OCI-LY1 (cell line): ENCODE measurements at regions not wholly inside any gene's neighbourhood (a gene's known extent, or its start where the extent isn't known, plus 50 kb on each side); places are given as distances from the start of the nearest gene placed in this dataset.
A peak's percentile ranks its signal among the peaks of the same experiment; 100 is the strongest.

Source experiments
- H2AFZ ChIP-seq: fragments of 200-600 bp; sonication (generic), shearing (Covaris generic); 2 replicates; pipeline ENCODE4 v1.6.0; 2014; ENCODE audit warnings: antibody characterized with exemption, mild to moderate bottlenecking, low read length
- H3F3A ChIP-seq: fragments of 200-600 bp; sonication (generic), shearing (Covaris generic); 2 replicates; pipeline ENCODE4 v1.6.0; 2014; ENCODE audit warnings: mild to moderate bottlenecking, antibody characterized with exemption, low read length, moderate library complexity; ENCODE audit not compliant: insufficient read depth
- H3K27ac ChIP-seq: fragments of 200-600 bp; sonication (generic); 2 replicates; pipeline ENCODE4 v1.5.1; 2014; ENCODE audit warnings: low read length, mixed run types, mild to moderate bottlenecking, low read depth; ENCODE audit not compliant: poor library complexity, severe bottlenecking
- H3K27me3 ChIP-seq: fragments of 200-600 bp; sonication (generic); 2 replicates; pipeline ENCODE4 v1.6.0; 2014; ENCODE audit warnings: antibody characterized with exemption, mild to moderate bottlenecking, low read length, moderate library complexity; ENCODE audit not compliant: insufficient read depth
- H3K36me3 ChIP-seq: fragments of 200-600 bp; sonication (generic); 2 replicates; pipeline ENCODE4 v1.6.1; 2014; ENCODE audit warnings: mild to moderate bottlenecking, antibody characterized with exemption, low read length, moderate library complexity, mixed read lengths; ENCODE audit not compliant: insufficient read depth
- H3K4me1 ChIP-seq: fragments of 200-600 bp; sonication (generic); 2 replicates; pipeline ENCODE4 v1.5.1; 2014; ENCODE audit warnings: mild to moderate bottlenecking, low read length, moderate library complexity; ENCODE audit not compliant: insufficient read depth, severe bottlenecking
- H3K4me2 ChIP-seq: fragments of 200-600 bp; sonication (generic), shearing (Covaris generic); 2 replicates; pipeline ENCODE4 v1.6.1; 2014; ENCODE audit warnings: low read length
- H3K4me3 ChIP-seq: fragments of 200-600 bp; sonication (generic); 2 replicates; pipeline ENCODE4 v1.5.1; 2014; ENCODE audit warnings: low read length, low read depth, mild to moderate bottlenecking, mixed read lengths; ENCODE audit not compliant: poor library complexity, severe bottlenecking
- H3K79me2 ChIP-seq: fragments of 200-600 bp; shearing (Covaris generic); 2 replicates; pipeline ENCODE4 v1.6.1; 2016; ENCODE audit warnings: mixed run types, low read length, mixed read lengths; ENCODE audit not compliant: insufficient read depth
- H3K9ac ChIP-seq: fragments of 200-600 bp; sonication (generic), shearing (Covaris generic); 2 replicates; pipeline ENCODE4 v1.6.1; 2014; ENCODE audit warnings: mild to moderate bottlenecking, low read length, mixed read lengths
- H3K9me2 ChIP-seq: fragments of 200-600 bp; sonication (generic), shearing (Covaris generic); 2 replicates; pipeline ENCODE4 v1.6.1; 2014; ENCODE audit warnings: low read depth, mild to moderate bottlenecking, low read length, mixed read lengths
- H3K9me3 ChIP-seq: fragments of 200-600 bp; shearing (Covaris generic); 2 replicates; pipeline ENCODE4 v1.6.1; 2014; ENCODE audit warnings: low read length, mixed read lengths
- H4K20me1 ChIP-seq: fragments of 200-600 bp; sonication (generic), shearing (Covaris generic); 2 replicates; pipeline ENCODE4 v1.6.0; 2016; ENCODE audit warnings: mild to moderate bottlenecking, low read length; ENCODE audit not compliant: insufficient read depth
- CTCF ChIP-seq: fragments of 200-600 bp; sonication (generic), shearing (Covaris generic); IDR thresholded peaks from 2 replicates; pipeline ENCODE4 v1.5.1; 2017; ENCODE audit warnings: mild to moderate bottlenecking, antibody characterized with exemption, low read length, moderate library complexity, mixed read lengths
- EZH2 ChIP-seq: fragments of 200-600 bp; sonication (generic), shearing (Covaris generic); IDR thresholded peaks from 2 replicates; pipeline ENCODE4 v1.8.0; 2017; ENCODE audit warnings: borderline replicate concordance, mixed run types, mild to moderate bottlenecking, antibody characterized with exemption, low read length, moderate library complexity, mixed read lengths

- no peaks in the 10 kb centered on the region for H3F3A ChIP-seq
- H3K27ac ChIP-seq = no peak overlapping the region
- H4K20me1 ChIP-seq = no peaks in the 10 kb centered on the region
- no peaks in the 10 kb centered on the region for H3K79me2 ChIP-seq
- no peaks in the 10 kb centered on the region for H3K9me3 ChIP-seq
- no peaks in the 10 kb centered on the region for H3K36me3 ChIP-seq
- no peaks in the 10 kb centered on the region for H3K27me3 ChIP-seq
- H3K4me2 ChIP-seq = no peak overlapping the region
- TF ChIP-seq CTCF (no peak), EZH2 (no peak)
- H3K4me3 ChIP-seq = no peak overlapping the region
- H3K9ac ChIP-seq = no peak overlapping the region
- H3K4me1 ChIP-seq = no peaks in the 10 kb centered on the region
- no peaks in the 10 kb centered on the region for H3K9me2 ChIP-seq
- no peak overlapping the region for H2AFZ ChIP-seq
Observed at GRCh38 chr4:111466811-111467604, 678.2 kb upstream of the FAM241A start.

GRCh38 chr4:111475001-111475400, 670.3 kb upstream of the FAM241A start:
- H3K36me3 ChIP-seq = no peaks in the 10 kb centered on the region
- no peaks in the 10 kb centered on the region for H3K9me2 ChIP-seq
- H3K4me2 ChIP-seq = no peak overlapping the region
- no peaks in the 10 kb centered on the region for H3K27me3 ChIP-seq
- H3K9me3 ChIP-seq = no peaks in the 10 kb centered on the region
- TF ChIP-seq CTCF (0 out of 2 replicates have a peak, but pooled peaks have one; percentile 18), EZH2 (no peak)
- no peak overlapping the region for H3K9ac ChIP-seq
- no peak overlapping the region for H3K4me3 ChIP-seq
- no peaks in the 10 kb centered on the region for H3F3A ChIP-seq
- H2AFZ ChIP-seq = no peak overlapping the region
- H3K27ac ChIP-seq = no peak overlapping the region
- H3K4me1 ChIP-seq = no peaks in the 10 kb centered on the region
- H3K79me2 ChIP-seq = no peaks in the 10 kb centered on the region
- H4K20me1 ChIP-seq = no peaks in the 10 kb centered on the region

- no peak for TF ChIP-seq EZH2
- no peak for TF ChIP-seq CTCF
- Histone ChIP-seq H3K9me3 (no peaks in the 10 kb centered on the region), H3K4me1 (no peaks in the 10 kb centered on the region), H3K79me2 (no peaks in the 10 kb centered on the region), H3K9ac (no peak overlapping the region), H3K4me2 (no peak overlapping the region), H3F3A (no peaks in the 10 kb centered on the region), H4K20me1 (no peaks in the 10 kb centered on the region), H3K36me3 (no peaks in the 10 kb centered on the region), H3K27me3 (no peaks in the 10 kb centered on the region), H2AFZ (no peak overlapping the region), H3K4me3 (no peak overlapping the region), H3K27ac (no peak overlapping the region), H3K9me2 (no peaks in the 10 kb centered on the region)
Observed at GRCh38 chr4:111475666-111476065, 669.6 kb upstream of the FAM241A start.
